HG03064 (cell line): ENCODE measurements at regions not wholly inside any gene's neighbourhood (a gene's known extent, or its start where the extent isn't known, plus 50 kb on each side); places are given as distances from the start of the nearest gene placed in this dataset.

Experiments used
- ATAC-seq: cut with Tn5 transposase; IDR thresholded peaks from one replicate; pipeline ENCODE4 v1.9.1; 2021; ENCODE audit warnings: low read depth; ENCODE audit not compliant: unreplicated experiment

DNA sequence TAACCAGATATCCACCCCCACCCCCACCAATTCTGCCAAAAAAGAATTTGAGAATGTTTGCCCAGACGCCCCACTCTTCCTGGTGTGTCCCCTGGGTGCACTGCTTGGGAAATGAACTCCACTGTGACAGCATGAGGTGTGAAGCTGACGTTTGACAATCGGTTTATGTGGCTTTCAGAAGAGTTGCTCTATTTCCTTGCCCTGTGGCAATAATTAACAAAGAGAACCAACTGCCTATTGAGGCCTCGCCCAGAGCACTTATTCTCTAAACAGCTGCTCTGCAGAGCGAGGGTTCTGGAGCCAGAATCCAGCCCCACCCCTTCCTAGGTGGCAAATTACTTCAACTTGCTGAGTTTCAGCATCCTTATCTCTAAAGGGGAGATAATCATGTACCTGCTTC lies 115.8 kb upstream of the SIX3 start:
- ATAC-seq, result peak; percentile 79

DNA sequence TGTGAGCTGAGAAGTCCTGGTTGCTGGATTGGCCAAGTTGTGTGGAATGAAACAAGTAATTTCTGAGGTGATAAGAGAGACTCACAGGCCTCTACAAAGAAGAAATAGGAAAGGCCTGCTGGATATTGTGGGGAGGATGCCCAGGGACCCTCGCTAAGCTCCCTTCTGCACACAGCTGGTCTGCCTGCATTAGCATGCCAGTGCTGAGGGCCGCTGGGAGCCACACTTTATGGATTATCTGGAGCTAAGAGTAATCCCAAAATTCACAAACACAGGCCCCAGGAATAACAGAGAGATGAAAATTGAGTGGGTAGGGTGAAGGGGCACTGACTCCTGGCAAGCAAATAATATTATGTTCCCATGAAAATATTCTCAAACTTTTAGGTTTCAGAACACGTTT lies 114.9 kb upstream of the SIX3 start:
- no peak for ATAC-seq

DNA sequence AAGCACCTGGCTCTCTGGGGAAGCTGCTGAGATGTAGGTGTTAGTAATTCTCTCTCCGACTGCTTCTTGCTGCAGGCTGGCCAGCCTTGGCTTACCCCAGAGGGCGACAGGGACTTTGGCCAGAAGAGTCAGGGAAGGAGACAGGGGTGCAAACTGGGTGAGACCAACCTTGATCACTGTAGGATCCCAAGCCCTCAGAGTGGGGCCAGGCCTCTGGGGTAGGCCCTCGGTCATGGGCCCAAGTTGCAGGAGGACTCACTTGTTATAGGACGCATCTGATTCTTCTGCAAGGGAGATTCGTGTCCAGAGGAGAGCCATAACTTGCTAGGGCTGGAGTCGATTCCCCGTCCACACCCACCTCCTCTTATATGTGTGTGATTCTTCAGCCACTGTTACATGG lies 111.7 kb upstream of the SIX3 start:
- no peak for ATAC-seq

DNA sequence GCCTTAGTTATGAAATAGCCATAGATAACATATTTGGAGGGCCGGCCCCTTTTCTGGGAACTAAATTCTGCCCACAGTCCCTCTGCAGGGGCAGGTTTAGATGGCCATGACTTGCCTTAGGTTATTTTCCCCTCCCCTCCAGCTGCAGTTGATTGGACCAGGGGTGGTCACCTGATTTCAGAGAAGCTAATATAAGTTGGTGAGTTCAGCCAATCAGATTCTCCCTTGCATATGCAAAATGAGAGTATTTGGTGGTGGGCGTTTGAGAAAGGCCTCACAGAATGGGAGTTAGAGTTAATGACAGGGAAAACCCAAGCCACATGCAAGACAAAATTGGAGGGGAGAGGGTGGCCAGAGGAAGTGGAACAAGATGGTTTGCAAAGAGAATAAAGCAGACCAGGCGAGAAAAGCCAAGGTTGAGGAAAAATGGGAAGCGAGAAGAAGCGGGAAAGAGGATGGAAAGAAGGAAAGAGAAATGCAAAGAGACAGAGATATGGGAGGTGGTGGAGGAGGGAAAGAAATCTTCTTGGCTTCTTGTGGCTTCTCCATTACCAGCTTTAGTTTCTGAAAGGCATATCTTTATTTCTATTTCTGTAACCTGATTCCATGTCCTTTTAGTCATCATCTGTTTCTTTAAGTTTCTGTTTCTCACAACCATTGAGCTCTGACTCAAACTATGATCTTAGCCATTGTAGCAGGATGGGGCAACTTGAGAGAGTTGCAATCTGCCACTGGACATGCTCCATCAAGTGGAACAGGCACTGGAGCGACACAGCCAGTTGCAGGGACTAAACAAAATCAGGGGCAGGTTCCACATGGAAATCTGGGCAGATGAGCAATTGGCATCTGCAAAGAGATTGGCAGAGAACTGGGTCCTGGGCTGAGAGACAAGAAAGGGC lies 108.1 kb upstream of the SIX3 start:
- peak; percentile 46 for ATAC-seq

DNA sequence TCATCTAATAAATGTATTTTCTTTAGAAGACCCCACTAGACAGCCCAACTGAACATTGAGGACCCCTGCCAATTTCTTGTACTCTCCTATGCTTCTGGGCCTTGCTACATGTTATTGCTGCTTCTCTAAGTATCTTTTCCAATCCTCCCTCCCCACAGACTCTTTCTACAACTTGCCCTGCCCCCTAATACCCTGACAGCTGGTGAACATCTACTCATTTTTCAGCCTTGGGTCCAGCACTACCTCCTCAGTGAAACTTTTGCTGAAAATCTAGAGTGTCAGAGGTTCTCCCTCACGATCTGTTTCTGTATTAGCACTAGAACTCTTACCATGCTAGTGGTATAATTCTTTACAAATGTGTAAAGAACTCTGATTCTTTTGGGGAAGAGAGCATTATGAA lies 106.8 kb upstream of the SIX3 start:
- no peak for ATAC-seq

DNA sequence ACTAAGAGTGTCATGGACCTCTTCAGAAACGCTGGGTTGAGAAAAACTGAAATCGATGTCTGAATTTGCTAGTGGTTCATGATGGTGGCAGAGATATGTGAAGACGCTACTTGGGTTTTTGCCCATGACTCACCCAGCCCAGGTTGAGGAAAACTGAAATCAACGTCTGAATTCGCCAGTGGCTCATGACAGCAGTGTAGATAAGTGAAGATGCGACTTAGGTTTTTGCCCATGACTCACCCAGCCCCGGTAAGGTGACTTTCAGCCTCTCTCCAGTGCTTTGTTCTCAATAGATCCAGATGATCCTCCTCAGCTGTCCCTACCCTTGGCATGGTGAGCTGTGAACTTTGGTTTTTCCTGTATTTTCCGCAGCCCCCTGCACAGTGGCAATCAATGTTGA lies 105.3 kb upstream of the SIX3 start:
- ATAC-seq, result no peak

DNA sequence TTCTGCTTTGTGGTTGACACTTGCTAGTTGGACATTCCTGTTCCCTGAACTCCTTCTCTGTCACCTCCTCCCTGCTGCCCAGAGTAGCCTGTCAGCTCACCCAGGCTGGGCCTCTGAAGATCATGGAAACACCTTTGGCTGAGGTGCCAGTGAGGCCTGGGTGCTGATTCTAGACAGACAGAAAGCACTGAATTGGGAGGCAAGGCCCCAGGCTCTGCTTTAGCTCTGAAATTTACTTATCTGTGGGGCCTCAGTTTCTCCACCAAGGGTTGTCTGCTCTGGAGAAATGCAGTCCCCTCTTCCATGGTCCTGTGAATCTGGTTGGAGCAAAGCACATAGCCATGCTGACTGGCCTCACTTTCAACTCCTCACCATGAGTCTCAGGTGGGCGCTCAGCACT lies 104.6 kb upstream of the SIX3 start:
- ATAC-seq, result no peak

DNA sequence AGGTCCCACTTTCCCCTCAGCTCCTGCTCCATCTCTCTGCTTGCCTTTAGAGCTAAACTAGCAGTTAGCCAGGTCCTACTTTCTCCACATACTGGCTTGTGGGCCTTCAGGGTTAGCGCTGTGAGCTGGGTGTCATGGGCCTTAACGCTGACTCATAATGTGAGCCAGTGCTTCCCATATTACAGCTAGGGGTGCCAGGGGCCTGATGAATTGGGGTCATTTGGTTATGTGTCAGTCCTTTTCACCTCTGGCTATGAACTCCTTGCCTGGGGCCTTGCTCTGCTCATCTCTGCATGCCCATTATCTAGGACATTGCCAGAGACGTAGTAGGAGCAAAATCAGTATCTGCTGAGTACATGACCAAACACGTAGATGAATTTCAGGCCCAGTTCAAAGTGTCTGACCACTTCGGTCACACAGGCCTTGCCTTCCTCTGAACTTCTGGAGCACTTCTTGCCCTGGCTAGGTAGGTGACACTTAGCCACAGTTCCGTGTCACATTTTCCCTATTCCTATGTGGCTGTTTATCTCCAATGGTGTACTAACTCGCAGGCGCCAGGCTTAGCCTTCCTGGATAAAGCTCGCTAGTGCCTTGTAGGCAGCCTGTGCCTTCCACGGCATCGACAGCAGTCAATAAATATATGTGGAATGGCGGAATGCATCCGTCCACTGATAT lies 103.2 kb upstream of the SIX3 start:
- no peak for ATAC-seq

DNA sequence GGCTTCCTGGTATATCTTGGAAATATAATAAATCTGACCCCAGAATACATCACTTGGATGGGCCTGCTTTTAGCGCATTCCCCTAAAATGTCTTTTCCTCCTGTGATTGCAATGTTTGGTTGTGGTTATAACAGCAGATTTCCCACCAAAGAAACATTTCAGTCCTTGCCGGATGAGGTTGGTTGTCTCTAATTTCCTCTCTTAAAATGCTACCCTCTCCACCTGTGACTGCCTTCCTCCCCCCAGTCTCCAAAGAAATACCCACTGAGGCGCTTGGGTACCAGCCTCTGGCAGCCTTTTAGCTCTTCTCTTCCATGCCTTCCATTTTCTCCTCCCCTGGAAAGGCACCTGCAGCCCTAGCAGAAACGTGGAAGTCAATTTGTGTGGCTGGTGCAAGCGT lies 102.1 kb upstream of the SIX3 start:
- ATAC-seq, result no peak

DNA sequence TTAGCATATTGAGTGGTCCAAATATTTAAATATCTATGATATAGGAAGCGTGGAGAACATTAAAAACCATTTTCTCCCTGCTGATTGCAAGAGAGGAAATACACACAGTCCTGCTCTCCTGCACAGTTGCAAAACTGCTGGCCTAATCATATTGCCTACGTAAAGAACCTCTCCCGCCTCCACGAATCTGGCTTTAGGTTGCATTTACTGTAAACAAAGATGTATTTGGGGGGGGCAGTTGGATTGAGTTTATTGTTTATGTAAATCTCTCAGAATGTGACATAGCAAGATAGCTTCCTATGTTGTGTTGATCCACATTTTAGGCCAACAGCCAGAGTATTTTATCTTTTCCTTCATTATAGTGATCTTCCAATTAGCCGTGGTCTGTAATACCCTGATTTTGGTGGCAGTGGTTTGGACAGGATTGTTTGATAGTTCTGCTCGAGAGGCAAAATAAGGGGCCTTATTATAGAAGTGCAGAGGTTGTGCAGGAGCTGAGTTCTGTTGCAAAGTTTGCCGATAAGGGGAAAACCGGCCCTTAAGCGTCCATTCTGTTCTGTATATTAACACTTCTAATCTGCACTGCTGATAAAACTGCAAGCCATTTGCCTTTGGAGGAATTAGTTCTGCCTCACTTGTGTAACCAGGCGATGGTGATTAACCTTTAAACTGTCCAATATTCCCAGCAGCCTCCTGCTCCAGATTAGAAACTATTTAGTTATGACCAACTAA lies 101.6 kb upstream of the SIX3 start:
- ATAC-seq, result no peak

DNA sequence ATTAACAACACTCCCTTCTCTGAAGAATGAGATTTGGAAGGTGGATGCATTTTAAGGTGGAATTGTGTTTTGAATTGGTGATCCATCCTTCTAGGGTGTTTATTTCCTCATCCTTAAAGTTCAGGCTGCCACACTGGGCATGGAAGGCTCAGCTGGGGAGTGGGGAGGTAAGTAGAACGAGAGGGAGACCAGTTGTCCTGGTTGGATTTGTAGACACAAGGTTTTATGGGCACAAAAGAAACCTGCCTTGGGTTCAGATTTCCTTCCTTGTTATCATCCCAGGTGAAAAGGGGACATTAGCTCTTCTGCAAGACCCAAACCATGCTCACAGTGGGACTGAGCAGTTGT lies 101.0 kb upstream of the SIX3 start:
- no peak for ATAC-seq

DNA sequence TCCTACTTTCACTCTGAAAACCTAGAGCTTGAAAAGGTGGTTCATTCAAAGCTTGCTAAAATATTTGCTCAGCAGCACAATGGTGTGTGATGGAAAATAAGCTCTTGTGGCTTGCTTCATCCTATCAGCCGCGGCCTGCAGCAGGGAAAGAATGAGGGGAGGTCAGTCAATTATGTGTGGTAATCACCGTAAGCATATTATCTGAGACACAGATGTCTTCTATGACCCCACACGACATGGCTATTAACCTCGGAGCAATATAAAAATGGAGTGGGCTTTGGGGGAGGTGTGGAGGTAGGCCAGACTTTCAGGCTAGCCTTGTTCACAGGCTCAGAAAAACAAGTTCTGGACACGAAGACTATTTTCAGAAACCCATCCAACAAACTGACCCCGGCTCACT lies 98.4 kb upstream of the SIX3 start:
- no peak for ATAC-seq

DNA sequence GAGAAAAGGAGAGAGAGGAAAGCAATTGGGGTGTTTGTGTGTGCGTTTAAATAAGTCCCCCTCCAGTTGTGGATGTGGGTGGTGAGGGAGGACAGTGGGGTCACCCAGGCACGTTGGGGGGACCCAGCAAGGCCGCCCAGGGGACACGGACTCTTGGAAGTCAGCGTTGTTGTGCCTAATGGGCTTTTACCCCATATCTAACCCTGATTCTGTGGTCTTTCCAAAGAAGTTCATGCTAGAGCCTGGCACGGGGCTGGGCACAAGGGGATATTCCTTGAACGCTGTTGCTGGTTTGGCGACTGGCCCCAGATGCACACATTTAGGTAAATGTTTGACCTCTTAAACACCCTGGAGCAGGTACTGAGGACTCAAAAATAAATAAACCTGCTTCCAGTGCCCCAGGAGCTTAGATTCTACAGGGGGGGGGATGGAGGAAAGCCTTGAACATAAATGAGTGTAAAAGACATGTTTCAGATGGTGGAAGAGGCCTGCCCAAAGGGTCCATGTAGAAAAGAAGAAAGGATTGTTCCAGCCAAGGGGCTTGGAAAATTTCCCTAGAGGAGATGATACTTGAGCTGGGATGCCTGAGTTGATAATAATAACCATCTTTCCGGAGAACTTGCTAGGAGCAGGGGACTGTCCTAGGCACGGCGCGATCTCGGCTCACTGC lies 97.7 kb upstream of the SIX3 start:
- ATAC-seq, result no peak

DNA sequence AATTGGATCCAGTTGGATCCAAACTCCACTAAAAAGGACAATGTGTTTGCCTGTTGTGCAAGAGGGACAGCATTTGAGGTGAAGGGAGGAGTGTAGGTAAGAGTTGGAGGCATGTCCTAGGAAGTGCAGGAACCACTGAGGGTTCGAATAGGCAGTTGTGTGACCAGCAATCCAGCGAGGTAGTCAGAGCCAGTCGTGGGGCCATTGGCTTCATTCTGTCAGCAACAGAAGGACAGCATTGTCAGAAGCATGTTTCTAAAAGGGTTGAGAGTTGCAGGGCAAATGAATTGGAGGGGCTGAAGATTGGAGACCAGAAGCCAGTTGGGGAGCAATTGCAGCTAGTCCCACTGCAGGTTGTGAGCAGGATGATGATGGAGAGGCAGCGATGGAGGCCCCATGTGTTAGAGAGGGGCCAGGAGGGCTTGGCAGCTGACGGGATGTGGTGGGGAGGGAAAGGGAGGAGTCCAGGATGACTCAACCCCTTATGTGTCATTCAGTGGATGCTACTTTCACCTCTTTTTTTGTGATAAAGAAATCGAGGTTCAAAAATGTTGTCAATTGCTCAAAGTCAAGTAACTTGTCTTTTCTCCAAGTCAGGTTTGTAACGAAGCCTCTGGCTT lies 96.7 kb upstream of the SIX3 start:
- ATAC-seq, result no peak

DNA sequence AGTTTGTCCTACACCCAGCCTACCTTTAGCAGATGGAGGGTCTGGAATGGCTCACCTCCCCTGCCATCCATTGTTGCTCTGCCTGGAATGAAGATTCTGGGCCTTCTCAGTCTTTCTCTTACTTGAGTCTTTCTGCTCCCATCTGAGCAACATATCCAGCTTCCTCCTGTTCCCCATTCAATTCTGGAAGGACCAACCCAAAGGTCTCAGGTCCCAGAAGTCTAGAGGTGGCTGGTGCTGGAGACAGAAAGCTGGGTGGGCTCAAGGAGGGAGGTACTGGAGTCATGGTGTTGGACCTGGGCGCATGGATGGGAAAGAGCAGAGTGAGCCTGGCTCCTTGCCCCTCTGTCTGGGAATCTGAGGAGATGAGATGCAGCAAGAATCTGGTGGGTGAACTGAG lies 93.5 kb upstream of the SIX3 start:
- no peak for ATAC-seq

DNA sequence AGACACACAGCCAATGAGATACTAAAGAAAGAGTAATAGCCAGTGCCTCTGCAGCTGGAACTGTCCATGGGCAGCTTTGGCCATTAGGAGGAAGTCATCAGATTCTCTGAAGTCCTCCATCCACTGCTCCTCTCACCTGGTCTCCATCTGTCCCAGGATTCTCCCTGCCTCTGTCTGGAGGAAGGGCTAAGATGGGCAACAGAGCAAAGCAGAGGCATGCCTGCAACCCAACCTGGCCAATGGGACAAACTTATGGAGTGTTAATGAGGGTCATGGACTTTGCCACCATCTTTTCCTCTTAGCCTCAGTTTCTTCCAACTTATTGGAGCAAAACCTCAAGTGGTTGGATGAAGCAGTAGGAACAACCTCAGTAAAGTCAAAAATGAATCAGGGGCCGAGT lies 91.5 kb upstream of the SIX3 start:
- no peak for ATAC-seq

DNA sequence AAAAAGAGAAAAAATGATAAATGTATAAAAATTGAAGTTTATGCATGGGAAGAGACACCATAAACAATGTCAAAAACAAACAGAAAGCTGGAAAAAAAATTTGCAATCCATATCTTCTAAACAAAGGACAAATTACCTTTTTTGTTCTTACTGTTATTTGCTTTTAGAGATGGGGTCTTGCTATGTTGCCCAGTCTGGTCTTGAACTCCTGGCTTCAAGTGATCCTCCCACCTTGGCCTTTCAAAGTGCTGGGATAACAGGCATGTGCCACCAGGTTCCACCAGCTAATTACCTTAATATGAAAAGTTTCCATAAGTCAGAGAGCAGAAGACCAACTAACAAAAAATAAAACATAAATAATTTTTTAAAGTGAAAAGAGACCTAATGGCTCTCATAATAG lies 90.0 kb upstream of the SIX3 start:
- no peak for ATAC-seq

DNA sequence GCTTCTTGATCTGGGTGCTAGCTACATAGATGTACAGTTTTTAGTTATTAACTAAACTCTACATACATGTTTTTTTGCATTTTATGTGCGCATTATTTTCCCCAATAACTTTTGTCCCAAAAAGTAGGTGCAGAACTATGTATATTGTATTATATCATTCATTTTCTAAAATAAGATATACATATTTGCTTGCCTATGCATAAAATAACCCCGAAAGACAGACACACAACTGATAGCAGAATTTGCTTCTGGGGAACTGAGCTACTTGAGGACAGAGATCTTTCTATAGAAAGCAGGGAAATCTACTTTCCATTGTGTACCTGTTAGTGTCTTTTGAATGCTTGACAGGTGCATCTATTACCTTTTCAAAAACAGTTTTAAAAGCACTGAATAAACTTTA lies 88.9 kb upstream of the SIX3 start:
- no peak for ATAC-seq

DNA sequence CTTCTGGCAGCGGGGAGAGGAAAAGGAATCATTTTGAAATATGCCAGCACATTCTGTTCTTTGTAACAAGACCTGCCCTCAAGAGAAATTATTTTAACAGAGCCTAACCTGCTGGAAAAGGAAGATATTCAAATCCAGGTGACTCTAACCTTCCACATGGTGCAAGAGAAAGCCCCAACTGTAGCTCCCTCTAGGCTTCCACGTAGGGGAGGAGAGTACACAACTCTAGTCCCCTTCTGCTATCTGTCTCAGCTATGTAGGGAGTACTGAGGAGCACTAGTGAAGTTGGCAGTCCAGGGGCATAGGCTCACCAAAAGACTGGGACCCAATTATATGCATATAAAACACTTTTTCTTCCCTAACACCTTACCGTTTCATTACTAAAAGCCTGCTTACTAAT lies 82.2 kb upstream of the SIX3 start:
- ATAC-seq, result no peak

DNA sequence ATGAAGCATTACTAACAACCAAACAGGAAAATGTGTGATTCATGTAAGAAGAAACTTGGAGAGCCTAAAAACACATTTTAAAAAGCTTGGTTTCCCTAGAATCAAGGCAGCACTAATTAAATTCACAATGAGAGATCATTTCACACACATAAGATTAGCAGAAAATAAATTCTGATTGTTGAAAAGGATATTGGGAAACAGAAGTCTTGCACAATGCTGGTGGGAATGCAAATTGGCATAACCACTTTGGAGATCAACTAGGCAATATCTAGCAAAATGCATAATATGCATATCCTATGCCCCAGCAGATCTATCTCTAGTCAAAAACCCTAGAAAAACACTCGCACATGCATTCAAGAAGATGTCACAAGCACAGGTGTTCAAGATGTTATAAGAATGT lies 75.3 kb upstream of the SIX3 start:
- no peak for ATAC-seq

DNA sequence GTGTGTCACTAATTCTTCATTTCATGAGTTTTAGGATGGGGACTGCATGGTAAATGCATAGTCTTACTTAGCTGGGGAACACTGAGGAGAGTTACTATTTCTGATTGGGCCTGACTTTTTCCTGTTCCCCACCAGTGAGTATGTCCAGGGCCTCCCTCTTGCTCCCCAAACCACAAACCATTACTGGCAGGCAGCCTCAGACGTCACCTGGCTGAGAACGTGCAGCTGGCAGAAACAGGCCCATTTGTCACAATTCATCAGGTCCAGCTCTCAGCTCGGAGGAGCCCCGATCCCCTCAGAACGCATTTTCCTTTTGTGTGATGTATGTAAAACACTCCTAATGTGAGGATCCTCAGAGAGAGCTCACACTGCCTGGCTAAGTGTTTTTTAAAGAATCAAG lies 71.7 kb upstream of the SIX3 start:
- ATAC-seq, result no peak
